ENCODE measurements at regions not wholly inside any gene's neighbourhood (a gene's known extent, or its start where the extent isn't known, plus 50 kb on each side); places are given as distances from the start of the nearest gene placed in this dataset.

- TF ChIP-seq CTCF (optimal IDR thresholded peaks at IDR 0.05 in 1 of 3, IDR thresholded peaks at IDR 0.05 in 1 of 3, conservative IDR thresholded peaks at IDR 0.05 in 1 of 3; ENCODE audit: extremely low read depth in 1 of 3, insufficient read depth in 2 of 3, low read length in 3 of 3) (no peak), EZH2 (IDR thresholded peaks at IDR 0.05; ENCODE audit: low read length) (no peak)
Measured at GRCh38 chr5:163635631-163636030, 130.2 kb downstream of the MAT2B start.

Measured in keratinocyte (primary cell).